HG03460 (cell line): ENCODE measurements at regions not wholly inside any gene's neighbourhood (a gene's known extent, or its start where the extent isn't known, plus 50 kb on each side); places are given as distances from the start of the nearest gene placed in this dataset.

Experiments used
- ATAC-seq: cut with Tn5 transposase; IDR thresholded peaks from one replicate; pipeline ENCODE4 v1.9.1; 2021; ENCODE audit not compliant: unreplicated experiment

GRCh38 chr6:165804331-165805066, 141.5 kb upstream of the PDE10A start:
- ATAC-seq = no peak

- no peak for ATAC-seq
Observed at GRCh38 chr6:165800337-165800736, 137.3 kb upstream of the PDE10A start.

GRCh38 chr6:165799391-165800153, 136.5 kb upstream of the PDE10A start:
- no peak for ATAC-seq

GRCh38 chr6:165798991-165799390, 135.9 kb upstream of the PDE10A start:
- no peak for ATAC-seq

- ATAC-seq = no peak
Observed at GRCh38 chr6:165794179-165794601, 131.1 kb upstream of the PDE10A start.

- no peak for ATAC-seq
Observed at GRCh38 chr6:165793287-165793825, 130.3 kb upstream of the PDE10A start.

- no peak for ATAC-seq
Observed at GRCh38 chr6:165791876-165792437, 128.9 kb upstream of the PDE10A start.

- ATAC-seq = no peak
Observed at GRCh38 chr6:165791306-165791705, 128.3 kb upstream of the PDE10A start.

- no peak for ATAC-seq
Observed at GRCh38 chr6:165782812-165783211, 119.8 kb upstream of the PDE10A start.

GRCh38 chr6:165782134-165782533, 119.1 kb upstream of the PDE10A start:
- no peak for ATAC-seq

- ATAC-seq = no peak
Observed at GRCh38 chr6:165777680-165778079, 114.6 kb upstream of the PDE10A start.

GRCh38 chr6:165776691-165777090, 113.7 kb upstream of the PDE10A start:
- ATAC-seq = no peak

- ATAC-seq = no peak
Observed at GRCh38 chr6:165775721-165776120, 112.7 kb upstream of the PDE10A start.

- no peak for ATAC-seq
Observed at GRCh38 chr6:165774903-165775601, 112.0 kb upstream of the PDE10A start.

- ATAC-seq = no peak
Observed at GRCh38 chr6:165770397-165771082, 107.5 kb upstream of the PDE10A start.

GRCh38 chr6:165769884-165770283, 106.8 kb upstream of the PDE10A start:
- ATAC-seq = no peak

GRCh38 chr6:165769401-165769800, 106.4 kb upstream of the PDE10A start:
- ATAC-seq = no peak

GRCh38 chr6:165768961-165769360, 105.9 kb upstream of the PDE10A start:
- no peak for ATAC-seq

- ATAC-seq = no peak
Observed at GRCh38 chr6:165767228-165767627, 104.2 kb upstream of the PDE10A start.

GRCh38 chr6:165766457-165766856, 103.4 kb upstream of the PDE10A start:
- ATAC-seq = no peak

GRCh38 chr6:165766026-165766425, 103.0 kb upstream of the PDE10A start:
- no peak for ATAC-seq
